ENCODE measurements at regions not wholly inside any gene's neighbourhood (a gene's known extent, or its start where the extent isn't known, plus 50 kb on each side); places are given as distances from the start of the nearest gene placed in this dataset.
"Not testable (repeated sequence)": the region's sequence is repeated elsewhere in the genome, so short reads cannot be mapped to it uniquely, and the experiment has no call there.

DNA sequence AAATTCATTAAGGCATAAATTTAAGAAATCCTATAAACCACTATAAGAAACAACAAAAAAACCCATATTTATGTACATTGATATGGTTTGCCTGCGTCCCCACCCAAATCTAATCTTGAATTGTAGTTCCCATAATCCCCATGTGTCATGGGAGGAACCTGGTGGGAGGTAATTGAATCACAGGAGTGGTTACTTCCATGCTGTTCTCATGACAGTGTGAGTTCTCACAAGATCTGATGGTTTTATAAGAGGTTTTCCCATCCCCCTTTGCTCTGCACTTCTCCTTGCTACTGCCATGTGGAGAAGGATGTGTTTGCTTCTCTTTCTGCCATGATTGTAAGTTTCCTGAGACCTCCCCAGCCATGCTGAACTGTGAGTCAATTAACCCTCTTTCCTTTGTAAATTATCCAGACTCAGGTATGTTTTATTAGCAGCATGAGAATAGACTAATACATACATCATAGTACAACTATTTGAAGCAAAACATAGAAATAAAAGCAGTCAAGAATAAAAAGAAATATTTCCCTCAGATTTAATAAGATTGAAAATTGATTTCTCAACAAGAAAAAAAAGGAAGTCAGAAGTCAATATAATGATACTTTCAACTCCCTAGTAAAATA is 209.0 kb upstream of the GPC6 start:
- DNase-seq (ENCODE audit: low read depth), result no peak

DNA sequence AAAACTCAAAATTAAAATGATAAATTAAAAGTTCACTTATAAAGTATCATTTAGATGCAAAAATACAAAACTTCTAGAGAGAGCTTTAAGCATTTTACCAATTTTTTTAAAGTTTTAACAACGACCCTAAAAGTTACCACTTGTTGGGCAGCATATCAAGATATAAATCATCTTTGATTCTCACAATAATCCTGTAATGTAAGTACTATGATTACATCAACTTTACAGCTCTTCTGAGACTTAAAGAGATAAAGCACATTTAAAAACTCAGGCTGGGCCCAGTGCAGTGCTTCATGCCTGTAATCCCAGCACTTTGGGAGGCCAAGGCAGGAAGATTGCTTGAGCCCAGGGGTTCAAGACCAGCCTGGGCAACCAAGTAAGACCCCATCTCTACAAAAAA is 202.7 kb upstream of the GPC6 start:
- DNase-seq (ENCODE audit: low read depth), result no peak

DNA sequence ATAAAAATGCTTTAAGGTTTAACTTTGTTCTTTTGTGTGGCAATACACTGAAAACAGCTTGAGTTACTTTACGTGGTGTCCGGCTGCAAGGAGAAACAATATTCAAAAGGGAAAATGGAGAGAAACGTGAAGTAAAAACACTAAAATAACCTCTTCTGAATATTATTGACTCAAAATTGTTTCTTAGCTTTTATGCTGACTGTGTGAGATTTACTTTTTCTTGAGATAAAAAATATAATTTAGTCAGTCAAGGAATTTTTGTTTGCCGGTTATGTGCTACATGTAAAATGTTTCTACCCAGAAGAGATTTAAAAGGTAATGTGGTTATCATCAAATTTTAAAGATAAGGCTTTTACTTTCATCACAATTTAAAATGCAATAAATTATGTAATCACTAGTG is 200.6 kb upstream of the GPC6 start:
- DNase-seq (ENCODE audit: low read depth), result no peak

DNA sequence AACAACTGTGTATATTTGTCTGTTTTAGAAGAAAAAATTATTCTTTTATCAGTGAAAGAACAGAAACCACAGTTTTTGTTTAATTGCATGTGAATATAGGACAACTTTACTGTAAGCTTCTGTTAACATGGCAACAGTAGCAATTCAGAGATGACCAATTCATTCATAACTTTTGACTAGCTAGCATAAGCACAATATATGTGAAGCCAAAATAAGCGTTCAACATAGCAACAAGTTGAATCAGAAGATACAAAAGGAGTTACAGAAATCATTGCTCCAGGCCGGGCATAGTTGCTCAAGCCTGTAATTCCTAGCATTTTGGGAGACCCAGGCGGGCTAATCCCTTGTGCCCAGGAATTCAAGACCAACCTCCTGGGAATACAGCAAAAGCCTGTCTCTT is 197.1 kb upstream of the GPC6 start:
- DNase-seq (ENCODE audit: low read depth), result no peak

DNA sequence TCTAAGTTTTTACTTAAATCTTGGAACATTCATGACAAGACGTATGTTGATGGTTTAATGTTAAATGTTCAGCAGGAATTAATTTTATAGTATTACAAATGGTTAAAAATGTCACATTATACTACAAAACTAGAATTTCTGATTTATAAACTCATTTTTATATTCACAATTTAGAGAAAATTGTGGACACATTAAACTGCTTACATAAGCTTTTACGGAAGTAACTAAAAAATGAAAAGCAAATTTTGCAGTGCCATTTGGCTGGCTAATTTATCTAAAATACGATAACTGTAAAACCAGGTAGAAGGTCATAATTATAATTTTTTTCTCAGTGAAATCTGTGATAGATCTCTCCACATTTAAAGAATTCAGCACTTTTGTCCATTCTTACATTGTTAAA is 190.2 kb upstream of the GPC6 start:
- DNase-seq (ENCODE audit: low read depth), result no peak

DNA sequence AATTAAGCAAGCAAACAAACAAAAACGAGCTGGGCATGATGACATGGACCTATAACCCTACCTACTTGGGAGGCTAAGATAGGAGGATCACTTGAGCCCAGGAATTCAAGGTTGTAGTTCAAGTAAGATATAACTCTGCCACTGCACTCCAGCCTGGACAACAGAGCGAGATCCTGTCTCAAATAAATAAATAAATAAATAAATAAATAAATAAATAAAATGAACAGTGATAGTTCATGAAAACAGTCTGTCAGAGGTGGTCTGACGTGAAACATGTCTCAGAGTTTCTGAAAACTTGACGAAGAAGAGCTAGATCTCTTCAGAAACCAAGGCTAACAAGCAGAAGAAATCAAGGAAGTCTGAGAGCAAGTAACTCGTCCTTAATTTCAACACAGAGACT is 188.8 kb upstream of the GPC6 start:
- DNase-seq (ENCODE audit: low read depth), result no peak

DNA sequence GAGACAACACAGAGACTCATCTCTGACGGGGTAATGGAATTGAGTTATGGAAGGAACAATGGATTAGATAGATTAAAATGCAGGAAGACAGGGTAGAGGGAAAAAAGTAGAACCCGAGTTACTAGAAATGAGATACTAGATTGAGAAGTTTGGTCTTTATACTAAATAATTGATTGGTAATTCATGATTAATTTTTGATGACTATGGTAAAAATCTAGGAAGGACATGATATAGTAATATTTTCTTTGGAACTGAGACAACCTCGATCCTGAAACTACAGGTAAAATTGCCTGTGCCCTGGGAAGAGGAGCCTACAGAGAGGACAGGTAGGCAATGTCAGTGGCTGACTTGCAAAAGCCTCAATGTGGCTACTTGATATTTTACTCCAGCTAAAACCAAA is 188.4 kb upstream of the GPC6 start:
- DNase-seq (ENCODE audit: low read depth), result no peak

DNA sequence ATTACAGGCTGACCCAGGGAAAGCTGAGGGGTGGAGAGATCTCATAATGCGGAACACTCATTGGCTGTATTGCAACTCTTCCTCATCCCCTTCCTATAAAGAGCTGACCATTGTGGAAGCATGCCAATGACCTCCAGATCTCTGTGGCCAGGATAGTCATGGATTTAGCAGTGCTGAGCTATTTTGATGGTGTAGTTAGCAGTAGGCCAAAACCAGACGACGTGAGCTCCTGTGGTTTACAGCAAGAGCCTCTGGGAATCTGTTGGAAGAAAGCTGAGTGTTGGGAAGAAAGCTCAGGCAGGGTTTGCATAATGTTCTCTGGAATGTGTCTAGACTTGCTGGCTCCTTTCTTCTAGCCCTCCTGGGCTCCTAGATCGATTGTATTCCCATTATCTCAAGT is 187.5 kb upstream of the GPC6 start:
- peak; percentile 10 for DNase-seq (ENCODE audit: low read depth)

DNA sequence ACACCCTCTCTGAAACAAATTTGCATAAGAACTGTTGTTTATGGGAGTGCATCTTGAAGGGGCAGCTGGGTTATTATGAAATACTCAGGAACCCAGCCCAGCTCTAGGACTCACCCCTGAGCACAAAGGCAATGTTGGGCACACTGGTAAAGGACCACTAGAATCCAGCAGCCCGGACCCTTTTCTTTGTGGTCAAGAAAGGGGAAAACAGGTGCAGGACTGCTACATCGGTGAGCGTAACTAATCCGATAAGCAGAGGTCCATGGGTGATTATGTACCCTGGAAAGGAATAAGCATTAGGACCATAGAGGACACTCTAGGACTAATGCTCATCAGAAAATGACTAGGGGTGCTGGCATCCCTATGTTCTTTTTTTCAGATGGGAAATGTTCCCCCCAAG is 185.0 kb upstream of the GPC6 start:
- DNase-seq (ENCODE audit: low read depth), result not testable (repeated sequence)

DNA sequence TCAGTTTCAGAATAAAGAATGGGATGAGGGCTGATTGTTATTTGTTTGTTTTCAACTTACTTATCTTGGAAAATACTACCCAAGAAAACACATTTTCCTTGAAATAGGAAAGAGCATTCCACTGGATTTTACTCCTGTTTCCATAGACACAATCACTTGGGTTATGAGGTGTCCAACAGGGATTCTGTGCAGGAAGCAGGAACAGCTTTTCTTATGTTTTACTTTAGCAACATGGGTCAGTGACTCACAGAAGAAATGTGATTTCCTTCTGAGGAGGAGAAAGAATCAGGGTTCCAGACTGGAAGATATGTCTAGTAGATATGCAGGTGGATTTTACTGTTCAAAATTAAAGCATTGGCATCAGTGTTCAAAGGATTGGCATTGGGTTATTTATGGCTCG is 180.8 kb upstream of the GPC6 start:
- DNase-seq (ENCODE audit: low read depth), result no peak

DNA sequence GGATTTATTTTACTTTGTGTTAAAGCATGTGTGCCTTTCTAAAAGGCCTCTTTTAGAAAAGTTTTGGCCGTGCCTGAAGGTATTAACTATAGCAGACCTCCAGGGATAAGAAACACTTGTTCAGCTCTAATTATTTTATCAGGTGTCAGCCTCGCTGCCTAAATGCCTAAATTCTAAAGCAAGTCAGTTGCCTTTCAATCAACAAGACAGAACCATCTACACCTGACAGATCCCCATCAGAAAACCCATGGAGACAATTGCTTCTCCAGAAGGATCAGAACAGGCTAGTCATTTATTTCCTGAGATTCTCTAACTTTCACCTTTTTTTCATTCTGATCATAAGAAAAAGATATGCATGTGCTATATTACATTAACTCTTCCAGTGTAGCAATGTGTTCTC is 171.4 kb upstream of the GPC6 start:
- no peak for DNase-seq (ENCODE audit: low read depth)

DNA sequence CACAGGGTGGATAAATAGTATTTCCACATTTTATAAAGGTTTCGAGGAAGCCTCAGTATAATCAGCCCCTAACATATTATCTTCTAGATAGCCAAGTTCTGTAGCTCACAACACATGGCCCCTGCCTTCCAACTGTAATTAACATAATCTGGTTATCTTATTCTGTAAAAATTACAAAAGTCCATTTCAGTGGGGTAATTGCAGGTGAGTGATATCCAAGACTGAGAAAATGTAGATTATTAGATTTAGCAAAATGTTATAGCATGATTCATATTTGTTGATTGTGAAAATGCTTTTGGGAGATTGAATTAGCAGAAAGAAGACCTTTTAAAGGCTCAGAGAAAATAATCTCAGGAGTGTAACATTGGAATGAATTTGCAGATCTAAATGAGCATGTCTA is 168.3 kb upstream of the GPC6 start:
- no peak for DNase-seq (ENCODE audit: low read depth)

DNA sequence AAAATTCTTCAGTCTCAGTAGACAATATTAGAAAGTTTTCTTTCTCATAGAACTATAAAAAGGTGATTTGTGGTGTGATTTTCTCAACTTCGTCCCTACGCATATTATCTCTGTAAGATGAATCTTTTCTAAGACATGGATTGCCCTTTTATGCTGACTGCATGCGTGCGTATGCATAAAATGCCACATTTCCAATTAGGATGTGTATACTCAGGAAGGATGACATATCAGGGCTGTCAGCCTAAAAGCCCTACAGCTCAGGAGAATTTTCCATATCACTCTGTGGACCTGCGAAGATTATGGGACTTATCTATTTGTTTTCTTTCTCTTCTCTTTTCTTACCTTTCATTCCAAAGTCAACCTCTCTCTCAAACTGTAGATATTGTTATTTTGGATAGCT is 166.5 kb upstream of the GPC6 start:
- DNase-seq (ENCODE audit: low read depth), result no peak

DNA sequence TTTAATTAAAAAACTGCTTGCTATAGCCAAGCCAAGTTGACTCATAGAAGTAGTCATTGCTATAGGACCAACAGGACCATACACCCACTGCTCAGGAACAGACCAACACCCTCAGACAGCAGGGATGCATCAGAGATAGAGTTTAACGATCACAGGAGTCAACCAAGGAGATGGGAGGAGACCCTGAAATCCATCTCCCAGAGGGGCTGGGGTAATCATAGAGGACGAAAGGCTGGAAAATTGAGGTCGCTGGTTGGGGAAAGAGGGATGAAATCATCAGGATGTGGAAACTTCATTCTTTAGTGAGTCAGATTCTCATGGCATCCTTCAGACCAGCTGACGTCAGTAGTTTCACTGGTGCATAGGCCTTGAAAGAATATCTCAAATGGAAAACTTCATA is 160.4 kb upstream of the GPC6 start:
- DNase-seq (ENCODE audit: low read depth), result peak; percentile 64

DNA sequence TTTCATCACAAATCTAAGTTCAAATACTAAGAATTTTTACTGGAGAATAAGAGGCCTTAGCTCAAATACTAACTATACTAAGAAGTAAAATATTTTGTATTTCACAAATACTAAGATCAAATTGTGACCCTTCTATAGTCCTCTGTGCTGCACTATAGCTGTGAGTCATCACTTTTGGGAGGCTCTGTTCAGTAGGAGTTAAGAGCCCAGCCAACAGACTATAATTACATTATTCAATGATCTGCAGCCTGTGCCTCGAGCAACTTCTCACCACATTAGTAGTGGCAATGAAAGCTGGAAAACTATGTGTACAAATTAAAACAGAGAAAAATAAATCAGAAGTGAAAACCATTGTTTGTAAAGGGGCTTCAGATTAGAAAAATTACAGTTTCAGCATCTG is 147.3 kb upstream of the GPC6 start:
- DNase-seq (ENCODE audit: low read depth), result peak; percentile 19

DNA sequence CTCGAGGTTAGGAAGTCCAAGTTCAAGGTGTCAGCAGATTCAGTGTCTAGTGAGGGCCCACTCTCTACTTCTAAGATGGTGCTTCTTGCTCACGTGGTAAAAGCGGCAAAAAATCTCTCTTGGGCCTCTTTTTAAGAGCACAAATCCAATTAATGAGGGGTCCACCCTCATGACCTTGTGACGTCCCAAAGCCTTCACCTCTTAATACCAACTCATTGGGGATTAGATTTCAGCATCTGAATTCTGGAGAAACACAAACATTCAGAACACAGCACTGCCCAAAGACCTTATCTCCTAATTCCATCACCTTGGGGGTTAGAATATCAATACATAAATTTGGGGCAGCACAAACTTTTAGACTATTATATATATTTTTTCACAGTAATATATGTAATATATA is 146.4 kb upstream of the GPC6 start:
- DNase-seq (ENCODE audit: low read depth), result no peak

DNA sequence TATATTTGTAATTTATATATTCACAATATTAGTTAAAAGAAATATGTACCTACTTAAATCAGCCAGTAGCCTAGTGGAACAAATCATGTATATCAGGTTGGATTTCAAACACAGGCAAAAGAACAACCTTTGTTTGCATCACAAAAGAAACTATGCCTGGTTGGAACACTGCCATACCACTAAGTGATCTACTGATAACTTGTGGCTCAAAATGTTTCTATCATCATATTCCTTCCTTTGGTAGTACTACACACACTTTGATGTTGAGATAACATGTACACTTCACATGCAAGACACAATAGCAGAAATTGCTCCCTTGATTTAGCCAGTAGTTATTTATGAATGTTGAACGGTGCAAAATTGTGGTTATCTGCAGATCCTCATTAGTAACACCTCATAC is 146.0 kb upstream of the GPC6 start:
- peak; percentile 51 for DNase-seq (ENCODE audit: low read depth)

DNA sequence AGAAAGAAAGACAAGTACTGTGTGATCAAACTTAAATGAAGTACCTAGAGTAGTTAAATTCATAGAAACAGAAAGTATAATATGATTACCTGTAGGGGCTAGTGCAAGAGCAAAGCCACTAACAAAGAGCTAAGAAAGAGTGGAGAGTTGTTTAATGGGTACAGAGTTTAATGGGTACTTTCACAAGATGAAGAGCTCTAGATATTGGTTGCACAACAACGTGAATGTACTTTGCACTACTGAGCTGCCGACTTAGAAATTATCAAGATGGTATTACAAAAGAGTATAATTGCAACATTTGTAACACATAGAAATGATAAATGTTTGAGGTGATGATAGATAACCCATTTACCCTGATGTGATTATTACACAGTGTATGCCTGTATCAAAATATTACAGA is 140.3 kb upstream of the GPC6 start:
- DNase-seq (ENCODE audit: low read depth), result no peak

DNA sequence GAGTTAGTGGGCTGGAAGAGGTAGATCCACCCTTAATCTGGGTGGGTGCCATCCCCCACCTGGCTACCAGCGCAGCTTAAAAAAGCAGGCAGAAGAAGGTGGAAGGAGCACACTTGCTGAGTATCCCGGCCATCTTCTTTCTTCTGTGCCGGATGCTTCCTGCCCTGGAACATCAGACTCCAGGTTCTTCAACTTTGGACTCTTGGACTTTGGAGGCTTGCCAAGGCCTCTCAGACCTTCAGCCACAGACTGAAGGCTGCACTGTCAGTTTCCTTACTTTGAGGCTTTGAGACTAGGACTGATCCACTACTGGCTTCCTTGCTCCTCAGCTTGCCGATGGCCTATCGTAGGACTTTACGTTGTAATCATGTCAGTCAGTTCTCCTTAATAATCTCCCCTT is 127.6 kb upstream of the GPC6 start:
- DNase-seq (ENCODE audit: low read depth), result no peak

DNA sequence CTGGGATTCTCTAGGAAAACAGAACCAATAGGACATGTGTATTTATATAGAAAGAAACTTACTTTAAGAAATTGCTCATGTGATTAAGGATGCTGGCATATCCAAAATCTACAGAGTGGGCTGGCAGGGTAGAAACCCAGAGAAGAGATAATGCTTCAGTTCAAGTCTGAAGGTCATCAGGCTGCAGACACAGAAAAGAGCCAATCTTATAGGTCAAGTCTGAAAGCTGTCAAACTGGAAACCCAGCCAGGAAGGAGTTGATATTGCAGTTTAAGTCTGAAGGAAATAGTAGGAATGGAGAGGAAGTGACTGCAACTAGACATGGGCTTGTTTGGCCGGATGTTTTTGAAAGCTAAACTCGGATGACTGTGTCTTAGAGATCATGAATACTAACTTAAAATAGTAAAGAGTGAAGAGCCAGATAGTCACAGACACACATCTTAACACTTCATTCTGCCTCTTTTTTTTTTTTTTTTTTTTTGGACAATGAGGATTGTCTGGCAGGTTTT is 125.3 kb upstream of the GPC6 start:
- no peak for DNase-seq (ENCODE audit: low read depth)

DNA sequence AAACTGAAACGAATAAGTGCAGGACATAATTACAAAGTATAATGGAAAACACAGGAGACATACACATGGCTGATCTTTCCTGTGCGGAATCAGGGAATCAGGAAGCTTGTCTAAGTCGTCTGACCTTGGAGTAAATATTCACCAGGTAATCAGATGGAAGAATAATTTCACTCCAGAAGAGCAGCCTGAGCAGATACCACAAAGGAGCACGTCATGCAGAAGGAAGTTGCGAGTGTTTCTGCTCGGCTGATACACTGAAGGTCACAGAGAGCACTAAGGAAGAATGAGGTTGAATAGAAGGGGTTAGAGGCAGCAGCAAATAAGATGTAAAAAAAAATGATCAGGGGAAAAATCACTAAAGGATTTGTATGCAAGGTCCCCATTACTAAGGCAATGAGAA is 122.3 kb upstream of the GPC6 start:
- peak; percentile 8 for DNase-seq (ENCODE audit: low read depth)

DNA sequence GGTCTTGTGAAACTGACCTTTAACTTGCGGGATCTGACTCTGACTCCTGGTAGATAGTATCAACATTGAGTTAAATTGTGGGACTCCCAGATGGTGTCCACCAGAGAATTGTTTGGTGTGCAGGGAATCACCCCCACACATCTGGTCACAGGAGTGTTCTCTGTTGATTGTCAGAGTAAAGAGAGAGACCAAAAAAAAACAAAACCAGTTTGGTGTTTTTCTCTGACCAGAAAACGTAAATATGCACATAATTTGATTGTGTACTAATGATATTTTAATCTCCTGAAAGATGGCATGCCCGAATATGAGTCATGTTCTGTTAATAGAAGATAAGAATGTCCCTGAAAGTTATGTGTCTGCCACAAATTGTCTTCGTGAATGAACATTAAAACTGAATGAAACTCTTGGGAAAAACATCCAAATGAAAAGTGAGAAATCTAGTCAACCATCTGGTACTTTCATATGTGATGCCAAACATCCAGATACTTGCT is 118.5 kb upstream of the GPC6 start:
- no peak for DNase-seq (ENCODE audit: low read depth)

DNA sequence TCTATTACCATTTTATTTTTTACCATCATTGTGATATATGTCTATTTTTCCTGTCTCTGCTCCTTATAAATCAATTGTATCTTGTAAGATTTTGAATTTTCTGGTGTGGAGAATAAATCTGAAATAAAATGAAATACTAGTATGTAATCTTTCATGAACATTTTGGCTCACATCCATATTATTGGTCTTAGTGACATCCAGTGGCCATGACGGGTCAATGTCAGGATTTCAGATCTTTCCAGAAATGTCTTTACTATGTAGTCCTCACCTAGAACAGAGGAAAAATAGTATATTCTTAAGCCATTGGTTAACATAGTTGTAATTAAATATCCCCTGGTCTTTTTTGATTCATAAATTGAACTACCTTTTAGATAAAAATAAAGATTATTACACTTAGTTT is 109.8 kb upstream of the GPC6 start:
- no peak for DNase-seq (ENCODE audit: low read depth)

DNA sequence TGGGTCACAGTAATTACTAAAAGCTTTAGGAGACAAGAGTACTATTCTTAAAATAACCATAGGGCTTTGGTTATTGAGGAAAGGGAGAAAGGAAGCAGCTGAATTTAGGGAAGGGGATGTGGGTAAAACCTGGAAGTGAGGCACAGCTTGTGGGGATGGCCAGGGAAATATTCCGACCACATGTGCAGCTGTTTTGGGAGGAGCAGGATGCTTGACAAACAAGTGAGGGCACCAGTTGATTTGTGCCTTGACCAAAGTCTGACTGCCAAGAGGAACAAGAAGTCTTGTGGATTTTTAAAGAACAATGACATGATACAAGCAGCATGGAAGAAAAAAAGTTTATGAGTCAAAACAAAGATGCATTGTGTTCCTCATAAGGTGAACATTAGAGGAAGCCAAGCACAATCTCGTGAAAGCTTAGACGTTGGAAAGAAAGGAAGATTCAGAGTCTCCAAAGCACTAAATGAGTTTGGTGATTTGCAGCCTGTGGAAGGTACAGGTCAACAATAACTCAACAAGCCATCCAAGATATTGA is 108.5 kb upstream of the GPC6 start:
- no peak for DNase-seq (ENCODE audit: low read depth)

All from iris pigment epithelial cell (primary cell).